Fibroblast of skin of left biceps (primary cell): ENCODE measurements at regions not wholly inside any gene's neighbourhood (a gene's known extent, or its start where the extent isn't known, plus 50 kb on each side); places are given as distances from the start of the nearest gene placed in this dataset.

Experiments
- DNase-seq, 2 experiments: peaks; one replicate each; pipeline ENCODE4 v3.0.0-alpha.2; 2013; ENCODE audit warnings: low read depth in 2 of 2

DNA sequence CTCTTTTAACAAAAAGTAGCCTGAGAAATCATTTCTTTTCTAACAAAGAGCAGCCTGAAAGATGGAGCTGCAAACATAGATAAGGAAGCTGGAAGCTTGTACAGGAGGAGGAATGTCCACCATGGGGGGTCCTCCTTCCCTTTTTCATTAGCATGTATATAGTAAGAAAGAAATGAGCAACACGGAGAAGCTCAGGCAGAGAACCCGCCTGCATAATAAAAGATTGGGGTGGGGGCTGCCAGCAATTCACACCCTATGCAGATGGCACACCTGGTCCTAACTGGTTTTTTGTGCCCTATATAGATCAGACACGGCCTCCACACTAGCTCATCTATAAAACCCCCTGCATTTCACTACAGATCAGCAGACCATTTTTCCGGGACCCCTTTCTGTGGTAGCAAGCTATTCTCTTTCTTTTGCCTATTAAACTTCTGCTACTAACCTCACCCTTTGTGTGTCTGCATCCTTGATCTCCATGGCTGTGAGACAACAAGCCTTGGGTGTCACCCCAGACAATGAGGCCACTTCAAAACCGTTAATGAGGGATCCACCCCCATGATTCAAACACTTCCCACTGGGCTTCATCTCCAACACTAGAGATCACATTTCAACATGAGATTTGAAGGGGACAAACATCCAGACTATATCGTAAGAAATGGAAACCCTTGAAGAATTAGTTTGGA, 167.5 kb upstream of the FREM2 start:
- no peak for DNase-seq

DNA sequence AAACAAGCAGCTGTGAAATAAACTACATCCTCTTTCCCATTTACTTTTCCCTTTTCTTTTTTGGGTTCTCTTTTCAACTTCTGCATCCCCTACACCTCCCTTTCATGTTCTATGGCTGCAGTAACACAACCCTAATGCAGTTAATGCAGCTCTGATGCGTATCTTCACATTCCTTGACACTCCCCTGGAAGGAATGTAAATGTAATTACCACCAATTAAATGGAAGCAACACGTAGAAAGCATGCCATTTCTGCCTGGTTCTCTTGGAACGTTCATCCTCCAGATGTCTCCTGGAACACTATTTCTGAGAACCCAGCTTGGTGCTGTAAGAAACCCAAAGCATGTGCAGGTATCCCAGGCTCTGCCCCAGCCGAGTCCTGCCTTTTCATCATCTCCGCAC, 166.8 kb upstream of the FREM2 start:
- DNase-seq: no peak

DNA sequence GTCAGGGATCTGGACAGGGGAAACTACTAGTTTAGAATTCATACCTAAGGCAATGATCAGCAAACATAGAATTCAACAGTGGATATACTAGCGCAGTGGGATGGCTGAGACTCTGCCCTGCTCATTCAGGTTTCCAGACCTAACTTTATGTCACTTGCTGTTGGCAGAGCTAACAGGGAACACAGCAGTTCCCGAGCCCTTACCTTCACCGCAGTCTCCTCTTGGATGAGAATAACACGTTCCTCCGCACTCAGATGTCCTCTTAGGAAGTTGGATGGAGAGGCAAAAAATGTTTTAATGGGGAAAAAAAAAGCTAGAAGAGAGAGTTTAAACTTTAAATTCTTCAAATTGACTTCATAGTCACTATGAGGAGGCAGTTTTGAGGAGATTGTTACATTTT, 159.7 kb upstream of the FREM2 start:
- DNase-seq: no peak

DNA sequence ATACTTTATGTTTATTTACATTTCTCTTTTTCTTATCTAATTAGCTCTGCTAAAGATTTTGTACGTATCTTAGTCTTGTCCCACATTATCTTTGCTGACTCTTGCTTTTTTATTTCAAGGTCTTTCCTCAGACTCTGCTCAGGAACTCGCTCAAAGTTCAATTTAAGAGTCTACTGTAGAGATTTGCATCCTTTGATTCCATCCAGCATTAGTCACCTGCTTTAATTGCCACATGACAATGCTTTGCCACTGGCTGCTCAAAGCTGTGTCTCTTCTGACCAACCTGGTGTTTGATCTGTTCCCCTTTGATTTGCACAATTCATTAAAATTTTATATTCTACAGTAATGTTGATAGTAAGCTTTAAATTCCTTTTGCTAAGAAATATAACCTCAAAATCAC, 157.9 kb upstream of the FREM2 start:
- DNase-seq: no peak

DNA sequence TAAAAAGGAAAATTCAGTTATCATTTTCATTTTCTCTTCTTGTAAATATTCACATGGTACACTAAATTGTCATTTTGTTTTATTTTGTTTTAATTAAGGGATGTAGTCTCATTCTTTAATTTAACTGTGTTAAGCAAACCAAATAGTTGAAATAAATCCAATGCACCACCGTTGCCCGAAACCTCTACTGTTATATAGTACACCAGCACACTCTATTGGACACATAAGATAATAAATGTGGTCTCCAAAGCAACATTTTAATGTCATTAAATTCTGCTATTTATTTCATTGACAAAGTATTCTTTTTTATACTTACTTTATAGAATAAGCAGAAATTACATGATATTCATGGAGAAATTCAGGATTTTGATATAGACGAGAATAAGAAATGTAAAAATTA, 156.4 kb upstream of the FREM2 start:
- peak; percentile 9 to 14 for DNase-seq

DNA sequence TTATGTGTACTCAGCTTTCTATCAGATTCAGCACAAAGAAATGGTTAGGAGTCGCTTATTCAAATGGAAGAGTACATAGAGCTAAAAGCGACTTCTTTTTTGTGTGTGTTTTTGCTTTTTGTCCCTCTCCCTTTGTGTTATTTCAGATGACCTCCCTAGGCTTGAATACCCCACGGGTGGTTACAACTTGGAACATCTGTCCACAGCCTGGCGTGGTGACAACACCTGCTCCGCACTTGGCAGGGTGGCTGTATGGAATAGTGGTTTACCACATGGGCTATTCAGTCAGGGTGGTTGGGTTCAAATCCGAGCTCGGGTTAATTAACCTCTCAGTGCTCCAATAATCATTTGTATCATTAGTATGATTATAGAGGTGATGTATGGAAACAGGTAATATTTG, 151.6 kb upstream of the FREM2 start:
- no peak for DNase-seq

DNA sequence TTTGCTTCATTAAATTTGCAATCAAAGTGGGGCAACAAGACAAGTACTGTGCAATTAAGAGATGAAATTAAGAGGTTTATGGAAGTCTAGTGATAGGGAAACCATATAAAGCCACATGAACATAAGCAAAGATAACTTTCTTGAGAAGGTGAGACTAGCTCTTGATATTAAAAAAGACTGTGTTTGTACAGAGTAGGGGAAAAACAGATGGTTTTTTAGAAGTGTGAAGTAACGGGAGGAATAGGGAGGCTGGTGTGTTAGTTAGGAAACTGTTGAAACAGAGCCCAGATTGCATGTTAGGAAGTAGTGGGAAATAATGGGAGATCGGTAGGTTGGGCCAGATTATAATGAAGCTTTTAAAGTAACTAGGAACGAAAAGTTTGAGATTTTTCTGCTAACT, 149.8 kb upstream of the FREM2 start:
- DNase-seq: no peak

DNA sequence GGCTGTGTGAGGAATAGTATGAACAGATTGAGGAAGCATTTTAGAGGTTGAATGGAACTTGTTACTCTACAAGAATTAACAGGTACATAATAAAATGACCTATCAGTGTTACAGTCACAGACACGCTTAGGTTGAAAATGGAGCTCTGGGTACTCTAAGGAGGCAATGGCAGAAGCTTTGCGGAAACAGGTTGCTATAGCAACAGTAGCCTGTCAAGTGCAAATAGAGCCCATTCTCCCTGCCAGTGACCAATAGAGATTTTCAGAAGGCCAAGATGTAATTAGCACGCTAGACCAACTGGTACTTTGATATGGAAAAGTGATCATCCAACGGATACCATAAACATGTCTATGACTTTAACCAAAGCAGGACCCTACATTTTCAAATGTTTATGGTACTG, 148.5 kb upstream of the FREM2 start:
- DNase-seq: no peak

DNA sequence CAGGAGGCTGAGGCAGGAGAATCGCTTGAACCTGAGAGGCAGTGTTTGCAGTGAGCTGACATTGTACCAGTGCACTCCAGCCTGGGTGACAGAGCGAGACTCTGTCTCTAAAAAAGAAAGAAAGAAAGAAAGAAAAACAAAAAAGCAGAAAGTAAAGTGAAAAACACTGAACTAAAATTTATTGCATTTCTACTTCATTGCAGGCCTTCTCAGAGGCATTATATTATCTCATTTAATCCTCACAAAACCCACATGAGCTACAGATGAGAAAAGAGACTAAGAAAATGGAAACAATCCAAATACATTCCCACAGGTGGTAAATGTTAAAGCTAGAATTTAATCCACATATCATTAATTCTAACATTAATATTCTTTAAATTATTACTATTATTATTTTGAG, 147.2 kb upstream of the FREM2 start:
- no peak for DNase-seq

DNA sequence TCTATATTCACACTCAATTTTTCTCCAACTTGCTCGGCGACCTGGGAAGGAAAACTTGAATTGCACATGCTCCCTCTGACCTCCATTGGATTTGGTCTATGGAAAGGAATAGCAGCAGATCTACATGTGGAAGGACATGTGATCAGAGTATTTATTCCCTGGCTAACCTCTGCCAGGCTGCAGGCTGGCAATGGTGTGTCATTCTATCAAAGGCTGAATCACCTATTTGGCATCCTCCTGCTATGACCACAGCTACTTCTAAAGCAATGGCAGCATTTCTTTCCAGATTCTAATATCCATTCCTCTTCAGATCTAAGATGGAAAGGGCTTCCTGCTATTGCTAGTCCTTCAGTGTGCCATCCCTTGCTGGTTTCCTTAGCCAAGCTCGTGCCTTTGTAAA, 144.3 kb upstream of the FREM2 start:
- no peak for DNase-seq

DNA sequence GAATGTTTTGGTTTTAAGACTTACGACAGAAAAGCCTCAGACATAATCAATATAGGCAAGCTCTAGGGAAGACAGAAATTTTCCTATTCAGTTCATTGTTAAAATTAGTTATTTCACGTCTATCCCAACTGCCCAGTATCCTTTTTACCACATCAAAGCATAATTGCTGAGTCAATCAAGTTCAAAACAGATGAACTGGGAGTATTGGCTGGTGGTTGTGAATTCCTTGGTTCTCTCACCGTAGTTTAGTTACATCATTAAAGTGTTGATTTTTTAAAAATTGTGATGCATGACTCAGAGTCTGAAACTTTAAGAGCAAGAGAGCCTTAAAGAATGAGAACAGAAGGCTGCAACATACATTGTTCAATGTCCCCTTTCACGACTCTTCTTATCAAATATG, 143.3 kb upstream of the FREM2 start:
- no peak for DNase-seq

DNA sequence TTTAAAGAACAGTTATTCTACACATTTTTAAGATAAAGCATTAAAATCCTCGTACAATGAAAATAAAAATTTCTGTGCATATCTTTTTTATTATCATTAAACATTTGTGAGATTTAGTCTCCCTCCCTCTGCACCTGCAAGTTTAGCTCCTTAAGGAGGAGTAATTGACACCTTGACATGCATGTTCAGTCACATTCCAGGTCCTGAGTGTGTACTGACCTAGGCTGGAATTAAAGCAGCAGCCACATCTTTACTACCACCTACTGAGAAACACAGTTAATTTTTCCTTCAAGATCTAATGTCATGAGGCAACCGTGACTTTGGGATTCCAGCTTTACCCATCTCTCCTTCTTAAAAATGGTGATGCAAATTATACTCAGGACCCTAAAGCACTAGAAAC, 123.1 kb upstream of the FREM2 start:
- DNase-seq: no peak

DNA sequence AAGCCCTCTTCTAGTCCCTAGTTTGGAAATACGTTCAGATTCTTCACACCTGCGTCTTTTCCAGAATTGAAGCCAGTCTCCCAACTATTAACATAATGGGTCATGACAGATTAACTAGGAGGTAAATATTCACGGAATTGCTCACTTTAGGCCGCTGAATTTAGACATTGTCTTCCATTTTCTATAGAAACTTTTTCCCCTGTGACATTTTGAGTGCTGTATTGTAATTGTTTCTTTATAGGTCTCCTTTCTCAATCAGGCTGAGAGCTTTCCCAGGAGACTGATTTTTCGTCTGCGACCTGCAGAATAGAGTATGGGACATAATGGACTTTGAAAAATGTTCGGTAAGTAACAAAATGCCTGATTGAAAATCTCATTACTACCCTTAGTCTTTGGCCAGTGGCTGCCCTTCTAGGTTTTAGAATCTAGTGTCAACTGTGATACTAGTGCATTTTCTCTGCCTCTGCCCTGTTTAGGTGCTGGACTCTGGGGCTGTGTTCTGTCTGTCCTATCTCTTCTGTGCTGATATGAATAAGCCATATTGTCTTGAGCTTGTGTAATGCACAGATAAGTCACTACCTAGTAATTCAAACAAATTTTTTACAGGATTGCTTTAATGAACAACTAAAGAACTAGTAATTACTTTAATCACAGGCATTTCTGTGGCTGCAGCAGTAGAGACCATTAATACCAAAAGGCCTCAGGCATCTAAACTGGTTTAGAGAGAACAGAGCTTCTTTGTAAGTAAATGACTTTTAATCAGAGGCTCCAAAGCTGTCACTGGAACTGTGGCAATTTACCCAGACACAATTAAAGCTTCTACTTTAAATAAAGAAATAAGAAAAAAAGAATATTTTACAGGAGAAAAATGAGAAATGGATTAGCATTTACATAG, 122.4 kb upstream of the FREM2 start:
- DNase-seq: no peak

DNA sequence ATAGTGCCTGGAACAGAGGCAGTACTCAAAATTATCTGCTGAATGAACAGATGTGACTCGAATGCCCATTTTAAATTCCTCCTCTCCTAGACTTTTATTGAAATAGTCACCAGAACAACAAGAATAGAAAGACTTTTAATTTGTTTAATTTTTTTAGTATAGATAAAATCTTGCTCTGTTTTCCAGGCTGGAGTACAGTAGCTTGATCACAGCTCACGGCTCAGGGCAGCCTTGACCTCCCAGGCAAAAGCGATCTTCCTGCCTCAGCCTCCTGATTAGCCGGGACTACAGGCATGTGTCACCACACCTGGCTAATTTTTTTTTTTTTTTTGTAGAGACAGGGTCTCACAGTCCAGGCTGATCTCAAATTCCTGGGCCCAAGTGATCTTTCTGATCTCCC, 120.9 kb upstream of the FREM2 start:
- no peak for DNase-seq

DNA sequence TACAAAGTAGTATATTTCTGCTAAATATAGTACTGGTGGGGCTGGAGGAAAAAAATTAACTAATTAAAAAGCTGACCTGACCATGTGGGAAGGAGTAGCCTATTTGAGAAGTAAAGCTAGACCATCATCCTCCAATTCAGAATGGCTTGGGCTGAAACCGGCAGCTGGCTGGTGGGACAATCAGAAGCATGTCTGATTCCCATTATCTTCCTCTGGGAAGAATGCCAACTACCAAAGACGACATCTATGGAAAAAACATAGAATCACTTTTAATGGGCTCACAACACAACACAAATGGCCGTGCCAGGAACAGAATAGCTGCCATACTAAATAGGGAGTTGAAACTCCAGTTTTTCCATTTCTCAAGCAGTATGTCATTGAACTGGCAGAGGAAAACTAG, 120.4 kb upstream of the FREM2 start:
- DNase-seq: no peak

DNA sequence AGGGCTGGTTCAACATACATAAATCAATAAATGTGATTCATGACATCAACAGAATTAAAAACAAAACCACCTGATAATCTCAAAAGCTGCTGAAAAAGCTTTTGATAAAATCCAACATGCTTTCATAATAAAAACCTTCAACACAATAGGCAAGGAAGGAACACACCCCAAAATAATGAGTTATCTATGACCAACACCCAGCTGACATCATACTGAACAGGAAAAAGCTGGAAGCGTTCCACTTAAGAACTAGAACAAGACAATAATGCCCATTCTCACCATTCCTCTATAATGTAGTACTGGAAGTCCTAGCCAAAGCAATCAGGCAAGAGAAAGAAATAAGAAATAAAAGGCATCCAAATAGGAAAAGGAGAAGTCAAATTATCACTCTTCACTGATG, 116.2 kb upstream of the FREM2 start:
- DNase-seq: no peak

DNA sequence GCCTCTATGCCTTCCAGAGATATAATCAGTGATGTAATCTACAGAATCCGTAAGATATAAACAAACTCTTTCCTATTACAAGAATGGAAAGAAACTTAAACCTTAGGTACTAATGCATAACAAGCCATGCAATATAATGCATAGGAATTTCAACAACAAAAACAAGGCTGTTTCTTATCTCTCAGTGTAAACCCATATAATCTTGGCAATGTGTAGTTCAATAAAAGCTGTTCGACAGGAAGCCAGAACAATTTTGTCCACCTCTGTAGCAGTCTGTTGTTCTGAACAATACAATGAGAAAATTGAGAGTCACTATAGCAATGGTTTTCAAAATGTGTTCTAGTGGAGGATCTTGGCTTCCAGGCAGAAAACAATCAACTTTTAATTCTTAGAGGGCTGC, 111.5 kb upstream of the FREM2 start:
- no peak for DNase-seq

DNA sequence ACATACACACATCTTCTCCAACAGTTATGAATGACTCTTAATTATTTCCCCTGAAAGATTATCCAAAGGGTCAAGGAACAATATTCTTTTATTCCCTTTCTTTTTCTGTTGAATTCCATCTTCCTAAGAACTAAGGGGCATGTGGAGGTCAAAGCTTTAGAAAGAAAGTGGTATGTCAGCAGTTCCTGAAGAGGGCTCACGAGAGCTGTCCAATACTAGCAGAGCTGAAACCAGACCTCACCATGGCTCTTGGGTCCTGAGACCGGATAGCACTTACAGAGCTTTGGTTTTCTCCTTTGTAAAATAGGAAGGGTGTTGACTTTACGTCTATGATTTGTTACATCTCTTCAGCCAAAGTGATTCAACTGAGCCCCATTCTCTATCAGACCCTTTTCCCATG, 109.8 kb upstream of the FREM2 start:
- DNase-seq: no peak

DNA sequence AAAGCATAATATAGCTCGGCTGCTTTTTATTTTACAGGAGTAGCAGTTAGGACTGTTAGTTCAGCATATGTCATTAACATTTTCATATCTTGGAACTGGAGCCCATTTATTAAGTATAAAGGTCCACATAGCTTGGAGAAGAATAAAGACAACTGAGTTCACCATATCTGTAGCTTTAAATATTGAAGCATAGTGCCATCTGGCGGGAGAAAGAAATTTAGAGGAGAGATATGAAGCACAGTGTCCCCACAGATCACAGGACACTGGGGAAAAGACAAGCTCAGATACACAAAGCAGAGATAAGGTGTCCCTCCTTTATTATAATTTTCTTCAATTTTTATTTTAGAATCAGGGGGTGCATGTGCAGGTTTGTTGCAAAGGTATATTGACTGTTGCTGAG, 104.7 kb upstream of the FREM2 start:
- DNase-seq: no peak

DNA sequence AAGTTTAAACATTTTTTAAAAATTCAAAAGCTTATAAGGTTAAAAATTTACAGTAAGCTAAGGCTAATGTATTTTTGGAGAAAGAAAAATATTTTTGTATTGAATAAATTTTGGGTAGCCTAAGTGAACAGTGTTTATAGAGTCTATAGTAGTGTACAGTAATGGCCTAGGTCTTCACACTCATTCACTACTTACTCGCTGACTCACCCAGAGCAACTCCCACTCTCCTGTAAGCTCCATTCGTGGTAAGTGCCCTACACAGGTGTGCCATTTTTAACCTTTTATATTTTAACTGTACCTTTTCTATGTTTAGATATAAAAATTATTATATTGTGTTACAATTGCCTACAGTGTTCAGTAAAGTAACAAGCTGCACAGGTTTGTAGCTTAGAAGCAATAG, 96.6 kb upstream of the FREM2 start:
- DNase-seq: no peak

DNA sequence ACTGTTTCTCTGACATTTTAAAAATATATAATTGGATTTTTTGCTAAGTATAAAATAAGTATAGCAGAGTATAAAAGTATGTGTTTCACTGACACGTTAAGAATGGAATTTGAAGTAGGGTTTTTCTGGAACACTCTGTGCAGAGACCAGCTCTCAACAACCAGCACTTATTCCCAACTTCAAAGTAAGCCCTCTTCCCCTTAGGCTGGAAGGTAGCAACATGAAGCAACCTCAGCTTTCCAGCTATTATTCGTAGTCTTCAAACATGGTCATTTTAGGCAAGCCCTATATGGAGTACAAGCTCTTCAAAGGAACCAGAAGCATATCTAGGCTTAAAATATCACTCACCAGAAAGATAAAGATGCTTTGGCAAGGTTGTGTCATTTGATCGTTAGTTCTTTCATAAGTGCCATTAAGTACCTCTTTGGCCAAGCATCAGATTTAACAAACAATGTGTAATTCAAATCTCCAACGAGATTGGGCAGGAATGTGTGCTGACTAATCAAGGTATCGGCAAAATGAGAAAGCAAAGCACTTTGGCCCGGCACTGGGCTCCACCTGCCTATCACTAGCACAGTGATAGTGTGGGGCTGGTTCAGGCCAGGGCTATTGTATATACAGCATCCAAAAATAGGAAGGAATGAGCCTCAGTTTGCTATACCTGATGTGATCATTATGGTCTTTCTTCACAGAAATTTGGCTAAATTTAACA, 95.9 kb upstream of the FREM2 start:
- no peak for DNase-seq

DNA sequence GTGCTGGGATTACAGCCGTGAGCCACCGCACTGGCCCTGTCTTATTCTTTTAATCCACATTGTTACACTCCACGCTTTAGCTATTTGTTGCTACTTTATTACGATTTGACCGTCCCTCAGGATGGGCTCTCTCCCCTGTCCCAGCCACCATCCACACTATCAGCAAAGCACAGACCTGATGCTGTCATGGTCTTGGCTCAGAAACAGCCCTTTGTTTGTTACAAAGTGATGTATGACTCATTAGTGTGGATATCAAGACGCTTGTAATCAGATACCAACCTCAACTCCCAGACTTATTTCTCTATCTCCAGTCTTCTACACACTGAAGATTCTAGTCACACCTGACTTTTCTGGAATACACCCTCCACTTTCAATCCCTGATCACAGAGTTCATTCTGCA, 84.6 kb upstream of the FREM2 start:
- no peak for DNase-seq
